H9 (cell line): ENCODE measurements at regions not wholly inside any gene's neighbourhood (a gene's known extent, or its start where the extent isn't known, plus 50 kb on each side); places are given as distances from the start of the nearest gene placed in this dataset.

Experiments used
- DNase-seq: peaks from one replicate; pipeline ENCODE4 v3.0.0-alpha.2; 2017
- H2AFZ ChIP-seq: one replicate; pipeline ENCODE4 v1.6.1; 2013; ENCODE audit warnings: mild to moderate bottlenecking, low read length, control low read depth, moderate library complexity
- H2AK5ac ChIP-seq: 2 replicates; pipeline ENCODE4 v1.6.1; 2013; ENCODE audit warnings: low read length, control low read depth, mixed read lengths; ENCODE audit not compliant: insufficient read length
- H2BK120ac ChIP-seq: one replicate; pipeline ENCODE4 v1.6.1; 2013; ENCODE audit warnings: low read depth, mild to moderate bottlenecking, low read length, control low read depth, inconsistent platforms; ENCODE audit not compliant: poor library complexity, severe bottlenecking
- H2BK12ac ChIP-seq: 2 replicates; pipeline ENCODE4 v1.6.1; 2013; ENCODE audit warnings: low read length, control low read depth, mixed read lengths, low read depth; ENCODE audit not compliant: insufficient read length
- H2BK15ac ChIP-seq: 2 replicates; pipeline ENCODE4 v1.6.1; 2013; ENCODE audit warnings: low read depth, low read length, control low read depth
- H2BK20ac ChIP-seq: one replicate; pipeline ENCODE4 v1.6.1; 2013; ENCODE audit warnings: low read depth, mild to moderate bottlenecking, low read length, control low read depth, inconsistent platforms; ENCODE audit not compliant: poor library complexity, severe bottlenecking
- H2BK5ac ChIP-seq: 2 replicates; pipeline ENCODE4 v1.6.1; 2013; ENCODE audit warnings: low read length, control low read depth, mixed read lengths; ENCODE audit not compliant: insufficient read length
- H3K14ac ChIP-seq: 2 replicates; pipeline ENCODE4 v1.6.1; 2013; ENCODE audit warnings: low read length, control low read depth; ENCODE audit not compliant: insufficient read depth
- H3K18ac ChIP-seq: 2 replicates; pipeline ENCODE4 v1.6.1; 2013; ENCODE audit warnings: low read depth, mild to moderate bottlenecking, mixed read lengths, low read length, control low read depth; ENCODE audit not compliant: insufficient read length
- H3K23ac ChIP-seq: 2 replicates; pipeline ENCODE4 v1.6.1; 2013; ENCODE audit warnings: low read length, control low read depth, mixed read lengths, low read depth; ENCODE audit not compliant: insufficient read length
- H3K23me2 ChIP-seq: 2 replicates; pipeline ENCODE4 v1.6.1; 2013; ENCODE audit warnings: low read depth, mild to moderate bottlenecking, mixed read lengths, low read length, control low read depth; ENCODE audit not compliant: insufficient read length, poor library complexity, severe bottlenecking
- H3K27ac ChIP-seq: 2 replicates; pipeline ENCODE4 v1.5.1; 2013; ENCODE audit warnings: low read length, control low read depth, mixed read lengths, low read depth; ENCODE audit not compliant: insufficient read length
- H3K27me3 ChIP-seq: 2 replicates; pipeline ENCODE4 v1.6.1; 2013; ENCODE audit warnings: low read length, control low read depth, inconsistent platforms; ENCODE audit not compliant: insufficient read depth
- H3K4ac ChIP-seq: 2 replicates; pipeline ENCODE4 v1.6.1; 2013; ENCODE audit warnings: low read depth, mild to moderate bottlenecking, control low read depth, inconsistent platforms, low read length, moderate library complexity
- H3K4me1 ChIP-seq: 2 replicates; pipeline ENCODE4 v1.6.1; 2013; ENCODE audit warnings: low read length, control low read depth, inconsistent platforms; ENCODE audit not compliant: insufficient read depth
- H3K4me2 ChIP-seq: 2 replicates; pipeline ENCODE4 v1.6.1; 2013; ENCODE audit warnings: low read length, control low read depth, mixed read lengths; ENCODE audit not compliant: insufficient read length, insufficient read depth
- H3K56ac ChIP-seq: 2 replicates; pipeline ENCODE4 v1.6.1; 2013; ENCODE audit warnings: low read depth, mild to moderate bottlenecking, mixed read lengths, low read length, control low read depth; ENCODE audit not compliant: insufficient read length
- H3K79me1 ChIP-seq: 2 replicates; pipeline ENCODE4 v1.6.1; 2013; ENCODE audit warnings: low read depth, mild to moderate bottlenecking, moderate library complexity, low read length, control low read depth, inconsistent platforms; ENCODE audit not compliant: insufficient read depth, poor library complexity, severe bottlenecking
- H3K79me2 ChIP-seq: 2 replicates; pipeline ENCODE4 v1.6.1; 2013; ENCODE audit warnings: low read length, control low read depth, inconsistent platforms; ENCODE audit not compliant: insufficient read depth
- H3K9ac ChIP-seq: 2 replicates; pipeline ENCODE4 v1.6.1; 2013; ENCODE audit warnings: low read length, control low read depth, mixed read lengths; ENCODE audit not compliant: insufficient read length; ENCODE audit errors: extremely low read depth
- H3K9me3 ChIP-seq: one replicate; pipeline ENCODE4 v1.6.1; 2013; ENCODE audit warnings: low read depth, low read length, inconsistent platforms; ENCODE audit not compliant: control insufficient read depth
- H3T11ph ChIP-seq: one replicate; pipeline ENCODE4 v1.6.1; 2013; ENCODE audit warnings: mild to moderate bottlenecking, low read length, control low read depth, inconsistent platforms
- H4K20me1 ChIP-seq: one replicate; pipeline ENCODE4 v1.6.1; 2013; ENCODE audit not compliant: control insufficient read depth, insufficient read length, insufficient read depth
- H4K5ac ChIP-seq: 2 replicates; pipeline ENCODE4 v1.6.1; 2013; ENCODE audit warnings: low read depth, mild to moderate bottlenecking, mixed read lengths, low read length, control low read depth; ENCODE audit not compliant: insufficient read length
- H4K8ac ChIP-seq: replicated peaks from 2 replicates; pipeline ENCODE4 v1.6.1; 2013; ENCODE audit warnings: low read length, control low read depth, mixed read lengths, low read depth; ENCODE audit not compliant: insufficient read length
- H4K91ac ChIP-seq: 2 replicates; pipeline ENCODE4 v1.6.1; 2013; ENCODE audit warnings: low read depth, mild to moderate bottlenecking, moderate library complexity, mixed read lengths, low read length, control low read depth; ENCODE audit not compliant: insufficient read length
- H3K27ac Mint-ChIP-seq, 3 experiments: 2 replicates in 2 of 3; 3 replicates in 1 of 3; pipeline ENCODE4 v1.8.0; 2020 to 2021; ENCODE audit warnings: mixed read lengths in 3 of 3, mild to moderate bottlenecking in 1 of 3, moderate library complexity in 1 of 3
- H3K27me3 Mint-ChIP-seq: 2 replicates; pipeline ENCODE4 v1.8.0; 2021; ENCODE audit warnings: low read depth, mild to moderate bottlenecking, moderate library complexity, mixed read lengths
- H3K36me3 Mint-ChIP-seq, 3 experiments: 2 replicates in 2 of 3; 3 replicates in 1 of 3; pipeline ENCODE4 v1.8.0; 2020 to 2021; ENCODE audit warnings: low read depth in 3 of 3, mixed read lengths in 3 of 3; ENCODE audit not compliant: insufficient read depth in 1 of 3
- H3K4me1 Mint-ChIP-seq, 2 experiments: 2 replicates each; pipeline ENCODE4 v1.8.0; 2020; ENCODE audit warnings: mixed read lengths in 2 of 2
- H3K4me3 Mint-ChIP-seq, 2 experiments: 2 replicates in 1 of 2; 3 replicates in 1 of 2; pipeline ENCODE4 v1.8.0; 2020 to 2021; ENCODE audit warnings: mild to moderate bottlenecking in 2 of 2, mixed read lengths in 2 of 2, moderate library complexity in 1 of 2
- H3K9me3 Mint-ChIP-seq, 2 experiments: 2 replicates in 1 of 2; 3 replicates in 1 of 2; pipeline ENCODE4 v1.8.0; 2020; ENCODE audit warnings: mild to moderate bottlenecking in 2 of 2, mixed read lengths in 2 of 2, moderate library complexity in 1 of 2
- CTCF ChIP-seq: fragments of 200-600 bp; sonication (generic); conservative IDR thresholded peaks from 3 replicates; pipeline ENCODE4 v1.8.0; 2021; ENCODE audit warnings: antibody characterized with exemption, mild to moderate bottlenecking
- WGBS: extraction: QIAGEN DNeasy Blood & Tissue Kit; methylation state at CpG from one replicate; pipeline ENCODE4 v1.1.7; 2013; ENCODE audit warnings: missing lambda C conversion rate, low lambda C conversion rate, mixed read lengths; ENCODE audit not compliant: insufficient read length; ENCODE audit errors: extremely low coverage; 5-methylcytosine and 5-hydroxymethylcytosine counted together

DNA sequence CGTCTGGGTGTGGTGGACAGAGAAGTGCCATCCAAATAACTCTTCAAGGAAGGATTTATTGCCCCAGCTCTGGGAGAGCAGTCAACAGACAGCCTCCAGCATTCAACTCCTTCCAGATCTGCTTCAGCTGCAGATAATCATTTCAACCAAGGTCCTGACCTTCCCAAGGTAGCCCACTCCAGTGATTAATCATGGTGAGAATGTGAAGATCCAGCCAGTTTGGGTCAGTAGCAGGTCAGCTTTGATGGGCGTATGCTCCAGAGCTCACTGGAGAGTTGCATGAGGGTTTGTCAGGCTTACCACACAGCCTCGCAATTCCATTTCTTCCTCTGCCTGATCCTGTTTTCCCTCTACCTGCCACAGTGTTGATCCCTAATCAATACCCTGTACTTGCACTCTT is 214.5 kb upstream of the ZRANB2 start:
- Histone ChIP-seq H2AK5ac (no peak overlapping the region), H3K9ac (no peak overlapping the region), H2BK20ac (no peak overlapping the region), H3K23ac (no peak overlapping the region), H3K4me1 (no peaks in the 10 kb centered on the region), H3K79me1 (no peaks in the 10 kb centered on the region), H4K91ac (no peak overlapping the region), H2BK120ac (no peak overlapping the region), H3K23me2 (no peaks in the 10 kb centered on the region), H3K56ac (no peak overlapping the region), H3K27me3 (no peaks in the 10 kb centered on the region), H3K4me2 (no peak overlapping the region), H2BK15ac (no peak overlapping the region), H4K8ac (no peak overlapping the region), H3T11ph (no peak overlapping the region), H3K9me3 (no peaks in the 10 kb centered on the region), H3K79me2 (no peaks in the 10 kb centered on the region), H2AFZ (no peak overlapping the region), H2BK5ac (no peak overlapping the region), H3K14ac (no peak overlapping the region), H4K5ac (no peak overlapping the region), H3K27ac (no peak overlapping the region), H4K20me1 (no peaks in the 10 kb centered on the region), H2BK12ac (no peak overlapping the region), H3K4ac (no peak overlapping the region), H3K18ac (no peak overlapping the region)
- peaks cover 0 to 6% of the 10 kb centered on the region in 2 experiments; a peak in 2 of 5 replicates for H3K9me3 Mint-ChIP-seq
- no peak for TF ChIP-seq CTCF
- H3K27me3 Mint-ChIP-seq, result no peaks in the 10 kb centered on the region
- no peak overlapping the region for H3K4me3 Mint-ChIP-seq
- H3K36me3 Mint-ChIP-seq, result peaks cover 0 to 9% (median 0%) of the 10 kb centered on the region in 3 experiments; a peak in 3 of 7 replicates
- peaks cover 3% of the 10 kb centered on the region in 2 experiments; a peak in 3 of 4 replicates for H3K4me1 Mint-ChIP-seq
- no CpG with 5 or more reads among the region's 3 CpGs for WGBS
- 0 out of 7 replicates have a peak overlapping the region, but pooled peaks of 1 of the 3 experiments have one; percentile 13 for H3K27ac Mint-ChIP-seq
- DNase-seq, result no peak
